ENCODE measurements at regions not wholly inside any gene's neighbourhood (a gene's known extent, or its start where the extent isn't known, plus 50 kb on each side); places are given as distances from the start of the nearest gene placed in this dataset.

- TF ChIP-seq EZH2 (IDR thresholded peaks at IDR 0.05; ENCODE audit: borderline replicate concordance, insufficient read depth, low read length, poor library complexity, severe bottlenecking) = no peak
- TF ChIP-seq TAF1 (IDR thresholded peaks at IDR 0.05; ENCODE audit: low read depth) = no peak
- TF ChIP-seq RAD21 (conservative IDR thresholded peaks at IDR 0.05) = no peak
- no peak for TF ChIP-seq EP300 (conservative IDR thresholded peaks at IDR 0.05; ENCODE audit: poor library complexity, severe bottlenecking)
Observed at GRCh38 chr5:164300295-164300694, 794.9 kb downstream of the MAT2B start.
